ENCODE measurements at regions not wholly inside any gene's neighbourhood (a gene's known extent, or its start where the extent isn't known, plus 50 kb on each side); places are given as distances from the start of the nearest gene placed in this dataset.

DNA sequence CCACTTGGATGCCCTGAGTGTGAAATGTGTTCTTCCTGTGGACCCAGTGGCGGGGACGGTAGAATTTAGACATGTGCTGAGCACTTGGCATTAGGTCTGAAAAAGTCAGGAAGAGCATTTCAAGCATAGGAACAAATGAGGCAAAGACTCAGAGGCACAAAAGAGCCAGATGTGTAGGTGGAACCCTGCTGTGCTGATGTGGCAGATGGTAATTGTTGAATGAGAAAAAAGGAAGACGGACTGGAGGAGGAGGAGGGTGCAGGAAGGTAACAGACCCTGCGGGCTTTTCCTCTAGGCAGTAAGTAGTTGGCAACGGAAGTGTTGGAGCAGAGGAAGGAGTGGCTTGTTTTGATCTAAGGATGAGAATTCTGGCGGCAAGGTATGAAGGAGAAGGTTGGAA lies 985.8 kb downstream of the TBC1D22A start:
- Histone ChIP-seq H3K27ac (ENCODE audit: low read length) (no peak overlapping the region), H3K4me1 (ENCODE audit: control insufficient read depth, insufficient read depth, low read length) (no peaks in the 10 kb centered on the region), H3K27me3 (ENCODE audit: control insufficient read depth, insufficient read depth, low read length) (no peaks in the 10 kb centered on the region), H3K4me3 (ENCODE audit: low read length) (no peak overlapping the region), H3K9me3 (ENCODE audit: control insufficient read depth, insufficient read depth, low read length) (no peaks in the 10 kb centered on the region), H3K36me3 (ENCODE audit: control insufficient read depth, insufficient read depth, low read length) (no peaks in the 10 kb centered on the region)
- no peak overlapping the region for H3K27ac Mint-ChIP-seq
- TF ChIP-seq, protein P1, sequence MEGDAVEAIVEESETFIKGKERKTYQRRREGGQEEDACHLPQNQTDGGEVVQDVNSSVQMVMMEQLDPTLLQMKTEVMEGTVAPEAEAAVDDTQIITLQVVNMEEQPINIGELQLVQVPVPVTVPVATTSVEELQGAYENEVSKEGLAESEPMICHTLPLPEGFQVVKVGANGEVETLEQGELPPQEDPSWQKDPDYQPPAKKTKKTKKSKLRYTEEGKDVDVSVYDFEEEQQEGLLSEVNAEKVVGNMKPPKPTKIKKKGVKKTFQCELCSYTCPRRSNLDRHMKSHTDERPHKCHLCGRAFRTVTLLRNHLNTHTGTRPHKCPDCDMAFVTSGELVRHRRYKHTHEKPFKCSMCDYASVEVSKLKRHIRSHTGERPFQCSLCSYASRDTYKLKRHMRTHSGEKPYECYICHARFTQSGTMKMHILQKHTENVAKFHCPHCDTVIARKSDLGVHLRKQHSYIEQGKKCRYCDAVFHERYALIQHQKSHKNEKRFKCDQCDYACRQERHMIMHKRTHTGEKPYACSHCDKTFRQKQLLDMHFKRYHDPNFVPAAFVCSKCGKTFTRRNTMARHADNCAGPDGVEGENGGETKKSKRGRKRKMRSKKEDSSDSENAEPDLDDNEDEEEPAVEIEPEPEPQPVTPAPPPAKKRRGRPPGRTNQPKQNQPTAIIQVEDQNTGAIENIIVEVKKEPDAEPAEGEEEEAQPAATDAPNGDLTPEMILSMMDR (IDR thresholded peaks at IDR 0.05) = no peak
- H3K4me1 Mint-ChIP-seq = no peaks in the 10 kb centered on the region
- H3K9me3 Mint-ChIP-seq = no peaks in the 10 kb centered on the region
- peaks cover 20 to 45% of the 10 kb centered on the region in 2 donors for H3K27me3 Mint-ChIP-seq (ENCODE audit: low read depth in 2 of 2)
- 44% methylated on average over 6 of the region's 6 CpGs for WGBS (ENCODE audit: insufficient coverage)
- intact Hi-C loops (cut with micrococcal nuclease) = no loop called here
- no peak for DNase-seq
- H3K4me3 Mint-ChIP-seq = no peak overlapping the region
- no peak for ATAC-seq
- H3K36me3 Mint-ChIP-seq = no peaks in the 10 kb centered on the region

DNA sequence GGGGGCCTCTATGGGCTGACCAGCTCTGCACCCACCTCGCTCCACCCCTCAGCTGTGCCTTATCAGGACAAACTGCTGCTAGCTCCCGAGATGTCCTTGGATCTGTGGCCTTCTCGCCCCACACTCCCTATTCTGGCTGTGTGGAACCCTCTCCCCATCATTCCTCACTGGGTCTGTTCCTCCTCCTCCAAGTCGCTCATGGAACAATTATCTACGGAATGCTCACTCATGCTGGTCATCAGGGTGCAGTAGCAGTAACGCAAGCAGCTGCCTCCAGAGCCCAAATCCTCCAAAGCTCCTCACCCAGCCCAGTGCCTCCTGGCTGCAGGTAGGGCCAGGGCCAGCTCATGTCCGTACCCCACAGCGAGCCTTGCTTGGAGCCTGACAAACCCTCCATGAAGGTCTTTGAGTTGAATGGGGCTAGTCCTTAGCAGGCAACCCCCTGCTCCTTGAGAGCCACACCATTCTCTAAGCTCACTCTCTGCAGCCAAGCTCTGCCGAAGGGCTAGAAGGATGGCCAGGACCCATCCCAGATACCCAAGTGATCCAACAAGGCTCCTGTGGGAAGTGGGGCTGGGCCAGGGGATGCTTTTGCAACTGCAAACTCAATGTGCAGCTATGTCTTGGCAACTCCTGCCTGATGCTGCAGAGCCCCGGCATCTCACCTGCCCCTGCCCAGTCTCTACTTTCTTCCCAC lies 977.8 kb downstream of the TBC1D22A start:
- Mint-ChIP-seq H3K36me3 (no peaks in the 10 kb centered on the region), H3K27ac (no peak overlapping the region), H3K9me3 (no peaks in the 10 kb centered on the region), H3K4me1 (no peaks in the 10 kb centered on the region), H3K4me3 (no peak overlapping the region), H3K27me3 (ENCODE audit: low read depth in 2 of 2) (peaks cover 4 to 12% of the 10 kb centered on the region in 2 donors)
- TF ChIP-seq, protein P1 (IDR thresholded peaks at IDR 0.05) = no peak
- intact Hi-C loops (cut with micrococcal nuclease) = no loop called here
- DNase-seq = no peak
- no peaks in the 10 kb centered on the region for H3K4me1 ChIP-seq (ENCODE audit: control insufficient read depth, insufficient read depth, low read length)
- no peak overlapping the region for H3K4me3 ChIP-seq (ENCODE audit: low read length)
- no peaks in the 10 kb centered on the region for H3K36me3 ChIP-seq (ENCODE audit: control insufficient read depth, insufficient read depth, low read length)
- ATAC-seq = no peak
- no peaks in the 10 kb centered on the region for H3K27me3 ChIP-seq (ENCODE audit: control insufficient read depth, insufficient read depth, low read length)
- no peak overlapping the region for H3K27ac ChIP-seq (ENCODE audit: low read length)
- WGBS (ENCODE audit: insufficient coverage) = 83% methylated on average over 10 of the region's 10 CpGs
- H3K9me3 ChIP-seq (ENCODE audit: control insufficient read depth, insufficient read depth, low read length) = no peaks in the 10 kb centered on the region

DNA sequence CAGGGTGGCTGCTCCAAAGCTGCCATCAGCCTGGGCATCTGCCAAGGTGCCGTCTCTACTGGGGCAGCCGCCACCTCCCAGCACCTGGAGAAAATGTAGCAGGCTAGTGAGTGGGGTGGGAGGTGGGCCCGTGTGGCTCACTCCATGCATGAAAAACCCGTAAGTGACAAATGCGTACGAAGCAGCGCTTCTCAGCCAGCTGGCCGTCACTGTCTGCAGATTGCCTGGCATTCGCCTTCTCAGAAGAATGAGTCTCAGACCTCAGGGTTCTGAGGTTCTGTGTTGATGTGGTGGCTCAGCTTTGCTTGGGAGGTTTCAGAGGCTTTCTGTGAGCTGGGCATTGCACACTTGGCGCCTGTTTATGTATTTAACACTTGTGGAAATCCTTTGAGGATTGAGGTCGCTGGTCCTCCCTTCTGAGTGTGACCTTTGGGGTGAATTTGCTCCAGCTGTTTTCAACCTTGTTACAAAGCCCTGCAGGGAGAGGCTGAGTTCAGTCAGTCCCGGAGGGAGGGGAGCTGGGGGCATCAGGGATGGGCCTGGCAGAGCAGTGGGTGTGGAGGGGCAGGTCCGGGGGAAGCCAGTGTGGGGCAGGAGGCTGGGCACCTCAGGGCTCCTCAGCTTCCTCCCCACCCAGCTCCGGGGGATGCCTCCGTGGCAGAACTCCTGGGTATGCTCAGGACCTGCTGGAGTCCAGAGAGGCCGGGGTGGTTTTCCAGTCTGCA lies 977.0 kb downstream of the TBC1D22A start:
- Histone ChIP-seq H3K27ac (ENCODE audit: low read length) (no peak overlapping the region), H3K36me3 (ENCODE audit: control insufficient read depth, insufficient read depth, low read length) (no peaks in the 10 kb centered on the region), H3K9me3 (ENCODE audit: control insufficient read depth, insufficient read depth, low read length) (no peaks in the 10 kb centered on the region), H3K4me1 (ENCODE audit: control insufficient read depth, insufficient read depth, low read length) (no peaks in the 10 kb centered on the region), H3K27me3 (ENCODE audit: control insufficient read depth, insufficient read depth, low read length) (no peaks in the 10 kb centered on the region), H3K4me3 (ENCODE audit: low read length) (no peak overlapping the region)
- H3K9me3 Mint-ChIP-seq = no peaks in the 10 kb centered on the region
- no peak overlapping the region for H3K27ac Mint-ChIP-seq
- no peak overlapping the region for H3K4me3 Mint-ChIP-seq
- H3K27me3 Mint-ChIP-seq (ENCODE audit: low read depth in 2 of 2) = peaks cover 3 to 12% of the 10 kb centered on the region in 2 donors
- no peak for DNase-seq
- ATAC-seq = no peak
- H3K36me3 Mint-ChIP-seq = no peaks in the 10 kb centered on the region
- intact Hi-C loops (cut with micrococcal nuclease) = no loop called here
- WGBS (ENCODE audit: insufficient coverage) = 78% methylated on average over 16 of the region's 16 CpGs
- no peaks in the 10 kb centered on the region for H3K4me1 Mint-ChIP-seq
- TF ChIP-seq, protein P1 (IDR thresholded peaks at IDR 0.05) = no peak
